NCI-H1694 (cell line): ENCODE measurements at regions not wholly inside any gene's neighbourhood (a gene's known extent, or its start where the extent isn't known, plus 50 kb on each side); places are given as distances from the start of the nearest gene placed in this dataset.
A peak's percentile ranks its signal among the peaks of the same experiment; 100 is the strongest.
"Not testable (repeated sequence)": the region's sequence is repeated elsewhere in the genome, so short reads cannot be mapped to it uniquely, and the experiment has no call there.

Experiments
- DNase-seq: peaks from one replicate; lab custom pipeline; 2025; lab: John Stamatoyannopoulos, UW

DNA sequence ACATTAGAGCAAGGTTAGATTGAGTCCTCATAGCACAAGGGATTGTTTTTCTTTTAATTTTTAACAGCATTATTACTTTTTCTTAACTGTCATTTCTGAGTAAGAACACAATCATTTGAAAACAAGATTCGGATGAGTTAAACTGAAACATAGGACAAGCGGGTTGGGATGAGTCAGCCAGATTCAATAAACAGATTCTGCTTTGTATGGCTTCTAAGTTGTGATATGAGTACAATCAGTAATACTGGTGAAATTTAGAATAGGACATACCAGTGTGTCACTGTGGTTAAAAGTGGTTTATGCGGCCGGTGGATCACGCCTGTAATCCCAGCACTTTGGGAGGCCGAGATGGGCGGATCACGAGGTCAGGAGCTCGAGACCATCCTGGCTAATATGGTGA is 364.3 kb upstream of the CDH10 start:
- DNase-seq: no peak

DNA sequence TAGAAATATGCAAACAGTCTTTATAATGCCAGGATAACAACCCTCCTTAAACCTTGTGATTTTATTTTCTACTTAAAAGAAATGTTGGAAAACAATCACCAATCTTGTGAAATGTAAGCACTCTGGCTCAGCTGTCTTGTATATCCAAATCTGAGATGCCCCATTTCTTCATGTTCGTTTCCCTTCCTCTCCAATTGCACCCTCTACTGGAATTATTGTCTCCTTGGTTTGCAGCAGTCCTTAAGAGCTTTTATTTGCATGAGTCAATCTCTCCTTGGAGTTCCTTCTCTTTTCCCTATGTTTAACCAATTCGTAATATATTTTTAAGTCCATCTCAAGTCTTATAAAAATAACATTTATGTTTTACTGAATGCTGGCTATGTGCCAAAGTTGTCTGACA is 362.0 kb upstream of the CDH10 start:
- peak; percentile 6 for DNase-seq

- DNase-seq: no peak
Observed at GRCh38 chr5:25006237-25006636, 361.5 kb upstream of the CDH10 start.

DNA sequence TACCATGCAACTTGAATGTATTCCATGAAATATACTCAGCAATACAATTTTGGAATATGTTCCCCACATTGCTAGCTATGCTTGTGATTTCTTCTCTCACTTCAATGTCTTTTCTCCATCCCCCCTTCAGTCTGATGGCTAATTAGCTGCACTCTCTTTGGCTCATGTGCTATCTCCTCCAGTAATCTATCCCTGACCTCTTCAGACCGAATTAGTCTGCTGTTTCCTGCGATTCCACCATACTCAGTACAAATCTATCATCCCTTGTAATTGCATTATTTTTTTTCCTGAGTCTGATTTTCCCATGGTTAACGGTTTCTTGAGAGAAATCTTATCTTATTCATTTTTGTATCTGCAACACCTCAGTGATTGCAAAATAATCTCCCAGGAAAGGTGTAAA is 360.7 kb upstream of the CDH10 start:
- DNase-seq: no peak

- DNase-seq: no peak
Observed at GRCh38 chr5:25002371-25002770, 357.6 kb upstream of the CDH10 start.

GRCh38 chr5:24999732-25000131 is 355.0 kb upstream of the CDH10 start:
- DNase-seq: no peak

DNA sequence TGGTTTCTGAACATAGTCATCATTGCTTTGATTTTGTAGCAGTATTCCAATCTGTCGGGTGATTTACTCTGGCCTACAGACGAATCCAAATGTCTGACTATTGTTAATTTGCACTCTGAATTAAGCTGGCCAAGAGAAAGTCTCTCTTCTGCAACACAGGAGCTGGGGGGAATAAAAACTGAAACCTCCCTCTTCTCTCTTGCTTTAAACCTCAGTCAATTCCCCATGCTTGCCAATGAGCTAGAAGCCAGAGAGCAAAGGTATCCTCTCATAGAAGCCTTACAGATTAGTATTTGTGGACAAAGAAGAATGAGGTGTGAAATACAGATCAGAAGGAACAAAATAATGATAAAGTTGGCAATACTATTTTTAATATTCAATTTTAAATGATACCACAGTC is 353.9 kb upstream of the CDH10 start:
- DNase-seq: no peak

GRCh38 chr5:24986326-24986725 is 341.5 kb upstream of the CDH10 start:
- DNase-seq: no peak

DNA sequence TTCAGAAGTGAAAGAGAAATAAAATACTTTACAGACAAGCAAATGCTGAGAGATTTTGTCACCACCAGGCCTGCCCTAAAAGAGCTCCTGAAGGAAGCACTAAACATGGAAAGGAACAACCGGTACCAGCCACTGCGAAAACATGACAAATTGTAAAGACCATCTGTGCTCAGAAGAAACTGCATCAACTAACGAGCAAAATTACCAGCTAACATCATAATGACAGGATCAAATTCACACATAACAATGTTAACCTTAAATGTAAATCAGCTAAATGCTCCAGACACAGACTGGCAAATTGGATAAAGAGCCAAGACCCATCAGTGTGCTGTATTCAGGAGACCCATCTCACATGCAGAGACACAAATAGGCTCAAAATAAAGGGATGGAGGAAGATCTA is 333.8 kb upstream of the CDH10 start:
- DNase-seq: not testable (repeated sequence)

DNA sequence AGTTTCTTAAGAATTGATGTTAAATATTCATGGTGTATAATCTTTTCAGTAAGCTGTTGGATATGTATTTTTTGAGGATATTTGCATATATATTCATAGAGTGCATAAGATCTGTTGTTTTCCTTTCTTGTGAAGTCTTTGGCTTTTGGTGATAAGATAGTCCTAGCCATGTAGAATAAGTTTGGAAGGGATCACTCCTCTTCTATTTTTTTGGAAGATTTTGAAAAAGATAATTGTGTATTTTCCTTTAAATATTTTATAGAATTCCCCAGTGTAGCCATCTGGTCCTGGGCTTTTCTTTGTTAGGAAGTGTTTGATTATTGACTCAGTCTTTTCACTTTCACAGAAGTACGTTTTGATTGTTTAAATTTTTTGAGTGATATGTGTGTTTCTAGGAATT is 318.8 kb upstream of the CDH10 start:
- no peak for DNase-seq

DNA sequence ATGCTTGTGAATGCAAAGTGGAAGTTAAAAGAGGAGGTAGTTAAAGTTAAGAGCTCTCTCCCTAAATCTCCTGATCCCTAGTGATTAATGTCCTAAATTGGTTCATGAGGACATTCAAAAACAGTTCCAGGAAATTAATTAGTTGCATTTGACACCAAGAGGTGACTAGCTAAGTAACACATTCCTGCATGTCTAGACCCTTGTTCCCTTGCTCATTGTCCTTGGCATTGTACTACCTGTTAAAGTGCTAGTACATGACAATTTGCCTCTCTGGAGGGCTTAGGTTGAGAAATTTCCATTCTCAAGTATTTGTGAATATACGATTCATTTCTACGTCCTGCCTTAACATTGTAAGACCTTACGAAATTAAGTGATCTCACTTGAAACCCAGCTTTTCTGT is 278.6 kb upstream of the CDH10 start:
- DNase-seq: no peak

- no peak for DNase-seq
Observed at GRCh38 chr5:24918676-24919075, 273.9 kb upstream of the CDH10 start.

DNA sequence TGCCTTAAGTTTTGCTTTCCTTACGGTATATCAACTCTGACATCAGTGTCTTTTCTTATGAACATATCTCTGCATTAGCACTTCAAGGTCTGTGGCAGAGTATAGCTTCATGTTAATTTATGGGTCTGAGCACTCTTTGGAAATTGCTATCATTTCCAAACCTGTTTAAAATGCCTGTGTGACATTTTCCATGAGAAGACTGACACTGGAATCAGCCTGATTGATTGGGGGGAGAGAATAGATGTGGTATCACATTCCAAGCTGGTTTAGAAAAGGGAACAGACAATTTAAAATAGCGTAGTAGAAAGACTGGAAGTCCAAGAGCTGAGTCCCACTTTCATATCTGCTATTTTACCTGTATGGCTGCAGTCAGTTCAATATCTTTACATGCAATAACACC is 272.1 kb upstream of the CDH10 start:
- DNase-seq: no peak

GRCh38 chr5:24909210-24909609 is 264.4 kb upstream of the CDH10 start:
- DNase-seq: no peak

- no peak for DNase-seq
Observed at GRCh38 chr5:24906689-24907088, 261.9 kb upstream of the CDH10 start.

DNA sequence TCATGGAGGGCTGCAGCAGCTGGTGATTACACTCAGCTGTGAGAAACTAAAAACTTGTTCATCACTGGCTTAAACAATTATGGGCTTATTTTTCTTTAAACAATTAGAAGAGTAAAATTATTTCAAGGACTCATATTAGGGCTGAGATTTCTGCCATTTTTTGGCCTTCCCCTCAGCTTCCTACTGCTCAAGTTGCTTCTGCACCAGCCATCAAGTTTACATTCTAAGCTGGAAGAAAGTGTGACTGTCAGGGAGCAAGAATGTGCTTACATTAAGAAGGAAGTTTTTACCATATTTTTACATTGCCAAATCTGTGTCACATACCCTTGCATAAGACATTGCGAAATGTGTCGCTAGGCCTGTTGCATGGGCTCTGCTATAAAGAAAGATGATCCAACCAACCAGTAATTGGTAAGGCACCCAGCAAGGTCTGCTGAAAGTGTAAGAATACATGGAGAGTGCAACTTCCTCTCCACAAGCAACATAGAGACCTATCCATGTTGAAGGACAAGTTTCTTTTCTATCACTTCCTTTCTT is 260.3 kb upstream of the CDH10 start:
- no peak for DNase-seq

GRCh38 chr5:24899180-24899579 is 254.4 kb upstream of the CDH10 start:
- DNase-seq: no peak

- no peak for DNase-seq
Observed at GRCh38 chr5:24864244-24864643, 219.5 kb upstream of the CDH10 start.

- DNase-seq: no peak
Observed at GRCh38 chr5:24862117-24862516, 217.3 kb upstream of the CDH10 start.

DNA sequence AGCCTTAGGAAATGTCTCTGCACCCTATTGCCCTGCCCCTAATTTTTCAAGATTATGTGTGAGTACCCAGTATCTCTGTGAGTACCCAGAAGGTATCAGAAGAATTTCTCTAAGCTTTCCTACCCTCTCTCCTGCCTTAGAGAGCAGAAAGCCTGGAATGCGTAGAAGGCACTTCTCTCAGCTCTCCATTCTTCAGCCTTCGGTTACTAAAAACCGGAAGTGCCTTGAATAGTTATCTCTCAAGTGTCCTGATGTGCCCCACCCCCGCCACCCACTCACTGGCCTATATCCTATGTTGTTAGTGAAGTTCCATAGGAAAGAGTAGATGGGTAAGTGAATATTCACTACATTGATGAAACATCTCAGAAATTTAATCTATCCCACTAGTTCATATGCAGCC is 210.7 kb upstream of the CDH10 start:
- DNase-seq: no peak

GRCh38 chr5:24854850-24855249 is 210.1 kb upstream of the CDH10 start:
- no peak for DNase-seq

GRCh38 chr5:24854350-24854749 is 209.6 kb upstream of the CDH10 start:
- no peak for DNase-seq

GRCh38 chr5:24850926-24851486 is 206.2 kb upstream of the CDH10 start:
- DNase-seq: no peak

DNA sequence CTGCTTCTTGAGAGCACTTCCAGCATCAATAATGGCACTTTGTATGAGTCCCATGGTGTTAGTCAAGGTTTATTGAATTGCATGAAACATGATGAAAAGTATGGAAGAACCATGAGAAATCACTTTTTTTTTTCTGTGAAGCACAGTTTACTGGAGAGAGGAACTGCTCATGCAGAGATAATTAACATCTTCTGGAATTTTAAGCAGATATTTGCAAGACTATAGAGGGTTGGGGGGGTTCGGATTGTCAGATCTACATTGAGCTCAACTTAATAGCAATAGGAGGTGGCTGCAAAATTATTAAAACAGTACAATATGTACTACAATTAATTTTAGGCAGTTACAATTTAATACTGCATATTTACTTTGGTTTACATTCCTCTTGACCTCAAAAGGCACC is 204.4 kb upstream of the CDH10 start:
- no peak for DNase-seq

- DNase-seq: no peak
Observed at GRCh38 chr5:24831989-24832388, 187.2 kb upstream of the CDH10 start.
